Ascending aorta (tissue), 2 donors: ENCODE measurements at regions not wholly inside any gene's neighbourhood (a gene's known extent, or its start where the extent isn't known, plus 50 kb on each side); places are given as distances from the start of the nearest gene placed in this dataset.

Source experiments
- DNase-seq, 2 donors: peaks; one replicate each; pipeline ENCODE4 v3.0.0-alpha.2; 2019; ENCODE audit warnings: low spot score in 2 of 2
- H3K27ac ChIP-seq, 2 donors: fragments of 200-600 bp; sonication (generic); one replicate each; pipeline ENCODE4 v1.5.1; 2016 to 2017; ENCODE audit warnings: mild to moderate bottlenecking in 1 of 2
- H3K27me3 ChIP-seq: fragments of 200-600 bp; sonication (generic); one replicate; pipeline ENCODE4 v1.5.1; 2017
- H3K36me3 ChIP-seq, 2 donors: fragments of 200-600 bp; sonication (generic); one replicate each; pipeline ENCODE4 v1.5.1; 2016
- H3K4me1 ChIP-seq, 2 donors: fragments of 200-600 bp; sonication (generic); one replicate each; pipeline ENCODE4 v1.5.1; 2016 to 2017; ENCODE audit warnings: mild to moderate bottlenecking in 1 of 2
- H3K4me3 ChIP-seq, 2 donors: fragments of 200-600 bp; sonication (generic); one replicate each; pipeline ENCODE4 v1.5.1; 2016 to 2017; ENCODE audit warnings: mild to moderate bottlenecking in 1 of 2
- H3K9me3 ChIP-seq, 2 donors: fragments of 200-600 bp; sonication (generic); one replicate each; pipeline ENCODE4 v1.5.1; 2016
- CTCF ChIP-seq, 3 experiments: fragments of 200-600 bp in 2 of 3; fragments of 450-650 bp in 1 of 3; sonication (generic) in 2 of 3; IDR thresholded peaks; one replicate each; pipeline ENCODE4 v1.5.1; 2016 to 2019; ENCODE audit warnings: antibody characterized with exemption in 3 of 3, mild to moderate bottlenecking in 1 of 3, moderate library complexity in 1 of 3
- intact Hi-C: fragments of 100-400 bp; cut with DNase I; formaldehyde crosslinking; loops from one replicate; pipeline ENCODE4 v1.15.1; 2023

- DNase-seq = no peak
- Histone ChIP-seq H3K4me1 (no peaks in the 10 kb centered on the region), H3K9me3 (no peaks in the 10 kb centered on the region), H3K27ac (no peak overlapping the region), H3K27me3 (no peaks in the 10 kb centered on the region), H3K4me3 (no peak overlapping the region), H3K36me3 (no peaks in the 10 kb centered on the region)
- no peak for TF ChIP-seq CTCF (IDR thresholded peaks at IDR 0.05)
- intact Hi-C loops = no loop called here
These were observed 438.6 kb downstream of the COG6 start for GRCh38 chr13:40094056-40094455.

GRCh38 chr13:40095695-40096356 lies 440.4 kb downstream of the COG6 start:
- no peak overlapping the region for H3K4me3 ChIP-seq
- H3K27me3 ChIP-seq = no peaks in the 10 kb centered on the region
- no peak for DNase-seq
- H3K36me3 ChIP-seq = no peaks in the 10 kb centered on the region
- H3K4me1 ChIP-seq = no peaks in the 10 kb centered on the region
- TF ChIP-seq CTCF (IDR thresholded peaks at IDR 0.05) = no peak
- no peaks in the 10 kb centered on the region for H3K9me3 ChIP-seq
- intact Hi-C loops = no loop called here
- H3K27ac ChIP-seq = no peak overlapping the region

GRCh38 chr13:40096357-40096901 lies 441.0 kb downstream of the COG6 start:
- no peak overlapping the region for H3K27ac ChIP-seq
- no peaks in the 10 kb centered on the region for H3K4me1 ChIP-seq
- no peak overlapping the region for H3K4me3 ChIP-seq
- no peaks in the 10 kb centered on the region for H3K27me3 ChIP-seq
- TF ChIP-seq CTCF (IDR thresholded peaks at IDR 0.05) = no peak
- H3K36me3 ChIP-seq = no peaks in the 10 kb centered on the region
- no peaks in the 10 kb centered on the region for H3K9me3 ChIP-seq
- intact Hi-C loops = no loop called here
- DNase-seq = no peak

- H3K27ac ChIP-seq = no peak overlapping the region
- TF ChIP-seq CTCF (IDR thresholded peaks at IDR 0.05) = no peak
- H3K27me3 ChIP-seq = no peaks in the 10 kb centered on the region
- H3K9me3 ChIP-seq = no peaks in the 10 kb centered on the region
- no peaks in the 10 kb centered on the region for H3K36me3 ChIP-seq
- H3K4me3 ChIP-seq = no peak overlapping the region
- DNase-seq = no peak
- no peaks in the 10 kb centered on the region for H3K4me1 ChIP-seq
- intact Hi-C loops = no loop called here
These were observed 442.8 kb downstream of the COG6 start for GRCh38 chr13:40098246-40098645.

GRCh38 chr13:40101708-40102359 lies 446.4 kb downstream of the COG6 start:
- H3K4me3 ChIP-seq = no peak overlapping the region
- DNase-seq = no peak
- no peak for TF ChIP-seq CTCF (IDR thresholded peaks at IDR 0.05)
- intact Hi-C loops = no loop called here
- H3K9me3 ChIP-seq = no peaks in the 10 kb centered on the region
- no peaks in the 10 kb centered on the region for H3K36me3 ChIP-seq
- H3K27ac ChIP-seq = no peak overlapping the region
- H3K4me1 ChIP-seq = no peaks in the 10 kb centered on the region
- no peaks in the 10 kb centered on the region for H3K27me3 ChIP-seq
